ENCODE measurements at regions not wholly inside any gene's neighbourhood (a gene's known extent, or its start where the extent isn't known, plus 50 kb on each side); places are given as distances from the start of the nearest gene placed in this dataset.

- H3K27me3 ChIP-seq: no peaks in the 10 kb centered on the region
- intact Hi-C loops (cut with DNase I): no loop called here
- TF ChIP-seq CTCF (IDR thresholded peaks at IDR 0.05) (no peak), POLR2A (IDR thresholded peaks at IDR 0.05) (no peak)
- no peaks in the 10 kb centered on the region for H3K4me1 ChIP-seq
- DNase-seq: no peak
- 68 to 77% methylated on average over 5 of the region's 5 CpGs for WGBS, 2 donors
- H3K9me3 ChIP-seq: no peaks in the 10 kb centered on the region
- H3K27ac ChIP-seq: no peak overlapping the region
- no peaks in the 10 kb centered on the region for H3K36me3 ChIP-seq
- no peak overlapping the region for H3K4me3 ChIP-seq
These were observed 305.0 kb downstream of the WDR72 start for GRCh38 chr15:53454535-53454842.

GRCh38 chr15:53453253-53454105, 306.0 kb downstream of the WDR72 start:
- Histone ChIP-seq H3K27me3 (no peaks in the 10 kb centered on the region), H3K4me1 (no peaks in the 10 kb centered on the region), H3K36me3 (no peaks in the 10 kb centered on the region), H3K9me3 (no peaks in the 10 kb centered on the region), H3K27ac (no peak overlapping the region), H3K4me3 (no peak overlapping the region)
- WGBS, 2 donors: 60 to 64% methylated on average over 2 of the region's 2 CpGs
- intact Hi-C loops (cut with DNase I): no loop called here
- DNase-seq: no peak
- TF ChIP-seq CTCF (IDR thresholded peaks at IDR 0.05) (no peak), POLR2A (IDR thresholded peaks at IDR 0.05) (no peak)

GRCh38 chr15:53448232-53449015, 311.0 kb downstream of the WDR72 start:
- 29 to 32% methylated on average over 7 of the region's 7 CpGs for WGBS, 2 donors
- H3K4me1 ChIP-seq: no peaks in the 10 kb centered on the region
- TF ChIP-seq POLR2A (IDR thresholded peaks at IDR 0.05): no peak
- TF ChIP-seq CTCF (IDR thresholded peaks at IDR 0.05): no peak
- no peaks in the 10 kb centered on the region for H3K9me3 ChIP-seq
- H3K27ac ChIP-seq: no peak overlapping the region
- DNase-seq: no peak
- H3K27me3 ChIP-seq: no peaks in the 10 kb centered on the region
- no peak overlapping the region for H3K4me3 ChIP-seq
- intact Hi-C loops (cut with DNase I): no loop called here
- no peaks in the 10 kb centered on the region for H3K36me3 ChIP-seq

- intact Hi-C loops (cut with DNase I): no loop called here
- Histone ChIP-seq H3K4me1 (no peaks in the 10 kb centered on the region), H3K36me3 (no peaks in the 10 kb centered on the region), H3K27ac (no peak overlapping the region), H3K4me3 (no peak overlapping the region), H3K9me3 (no peaks in the 10 kb centered on the region), H3K27me3 (no peaks in the 10 kb centered on the region)
- WGBS, 2 donors: 40 to 56% methylated on average over 1 of the region's 1 CpG
- TF ChIP-seq CTCF (IDR thresholded peaks at IDR 0.05) (no peak), POLR2A (IDR thresholded peaks at IDR 0.05) (no peak)
- no peak for DNase-seq
These were observed 311.7 kb downstream of the WDR72 start for GRCh38 chr15:53447742-53448141.

- DNase-seq: no peak
- Histone ChIP-seq H3K9me3 (no peaks in the 10 kb centered on the region), H3K27me3 (no peaks in the 10 kb centered on the region), H3K27ac (no peak overlapping the region), H3K4me3 (no peak overlapping the region), H3K4me1 (no peaks in the 10 kb centered on the region), H3K36me3 (no peaks in the 10 kb centered on the region)
- TF ChIP-seq POLR2A (IDR thresholded peaks at IDR 0.05): no peak
- no peak for TF ChIP-seq CTCF (IDR thresholded peaks at IDR 0.05)
- WGBS, 2 donors: 50 to 63% methylated on average over 2 of the region's 2 CpGs
- intact Hi-C loops (cut with DNase I): no loop called here
These were observed 312.3 kb downstream of the WDR72 start for GRCh38 chr15:53447053-53447574.
